COR-L47 (cell line): ENCODE measurements at regions not wholly inside any gene's neighbourhood (a gene's known extent, or its start where the extent isn't known, plus 50 kb on each side); places are given as distances from the start of the nearest gene placed in this dataset.
"Not testable (repeated sequence)": the region's sequence is repeated elsewhere in the genome, so short reads cannot be mapped to it uniquely, and the experiment has no call there.

Experiments
- DNase-seq: peaks from one replicate; lab custom pipeline; 2025; lab: John Stamatoyannopoulos, UW

- DNase-seq, result no peak
Measured at GRCh38 chr14:48390346-48390745, 714.9 kb upstream of the MDGA2 start.

GRCh38 chr14:48384821-48385220, 709.4 kb upstream of the MDGA2 start:
- no peak for DNase-seq

GRCh38 chr14:48382961-48383360, 707.6 kb upstream of the MDGA2 start:
- DNase-seq, result no peak

GRCh38 chr14:48378541-48378940, 703.1 kb upstream of the MDGA2 start:
- DNase-seq, result no peak

GRCh38 chr14:48373981-48374380, 698.6 kb upstream of the MDGA2 start:
- DNase-seq, result no peak

GRCh38 chr14:48350971-48351370, 675.6 kb upstream of the MDGA2 start:
- DNase-seq, result no peak

GRCh38 chr14:48349689-48350088, 674.3 kb upstream of the MDGA2 start:
- no peak for DNase-seq

GRCh38 chr14:48341069-48341468, 665.7 kb upstream of the MDGA2 start:
- DNase-seq, result no peak

GRCh38 chr14:48333221-48333920, 658.0 kb upstream of the MDGA2 start:
- DNase-seq, result no peak

- no peak for DNase-seq
Measured at GRCh38 chr14:48331421-48331820, 656.0 kb upstream of the MDGA2 start.

GRCh38 chr14:48325486-48325885, 650.1 kb upstream of the MDGA2 start:
- no peak for DNase-seq

- no peak for DNase-seq
Measured at GRCh38 chr14:48323665-48324064, 648.3 kb upstream of the MDGA2 start.

GRCh38 chr14:48319823-48320222, 644.4 kb upstream of the MDGA2 start:
- DNase-seq, result no peak

- DNase-seq, result no peak
Measured at GRCh38 chr14:48304729-48305128, 629.3 kb upstream of the MDGA2 start.

- no peak for DNase-seq
Measured at GRCh38 chr14:48289701-48290100, 614.3 kb upstream of the MDGA2 start.

GRCh38 chr14:48285217-48285616, 609.8 kb upstream of the MDGA2 start:
- DNase-seq, result not testable (repeated sequence)

- no peak for DNase-seq
Measured at GRCh38 chr14:48275301-48275700, 599.9 kb upstream of the MDGA2 start.

- DNase-seq, result no peak
Measured at GRCh38 chr14:48274826-48275225, 599.4 kb upstream of the MDGA2 start.

- DNase-seq, result not testable (repeated sequence)
Measured at GRCh38 chr14:48267926-48268325, 592.5 kb upstream of the MDGA2 start.

- DNase-seq, result not testable (repeated sequence)
Measured at GRCh38 chr14:48266201-48266600, 590.8 kb upstream of the MDGA2 start.

GRCh38 chr14:48261436-48261835, 586.0 kb upstream of the MDGA2 start:
- no peak for DNase-seq

- DNase-seq, result not testable (repeated sequence)
Measured at GRCh38 chr14:48260394-48261295, 585.2 kb upstream of the MDGA2 start.

- DNase-seq, result not testable (repeated sequence)
Measured at GRCh38 chr14:48259876-48260275, 584.5 kb upstream of the MDGA2 start.
